ENCODE measurements at regions not wholly inside any gene's neighbourhood (a gene's known extent, or its start where the extent isn't known, plus 50 kb on each side); places are given as distances from the start of the nearest gene placed in this dataset.

- no peaks in the 10 kb centered on the region for H3K27me3 ChIP-seq
- TF ChIP-seq POLR2A (IDR thresholded peaks at IDR 0.05) = no peak
- no peak for ATAC-seq
- no peak overlapping the region for H3K4me3 ChIP-seq
- H3K4me1 ChIP-seq = no peaks in the 10 kb centered on the region
- no peak overlapping the region for H3K27ac ChIP-seq
- DNase-seq = no peak
- no peaks in the 10 kb centered on the region for H3K36me3 ChIP-seq
- H3K9me3 ChIP-seq = peaks cover 0 to 19% (median 10%) of the 10 kb centered on the region in 12 donors
- WGBS, 4 donors = 62 to 66% (median 64%) methylated on average over 3 of the region's 3 CpGs
- intact Hi-C loops (cut with DNase I) = no loop called here
Measured at GRCh38 chr10:81179324-81179723, 641.6 kb downstream of the SH2D4B start.

DNA sequence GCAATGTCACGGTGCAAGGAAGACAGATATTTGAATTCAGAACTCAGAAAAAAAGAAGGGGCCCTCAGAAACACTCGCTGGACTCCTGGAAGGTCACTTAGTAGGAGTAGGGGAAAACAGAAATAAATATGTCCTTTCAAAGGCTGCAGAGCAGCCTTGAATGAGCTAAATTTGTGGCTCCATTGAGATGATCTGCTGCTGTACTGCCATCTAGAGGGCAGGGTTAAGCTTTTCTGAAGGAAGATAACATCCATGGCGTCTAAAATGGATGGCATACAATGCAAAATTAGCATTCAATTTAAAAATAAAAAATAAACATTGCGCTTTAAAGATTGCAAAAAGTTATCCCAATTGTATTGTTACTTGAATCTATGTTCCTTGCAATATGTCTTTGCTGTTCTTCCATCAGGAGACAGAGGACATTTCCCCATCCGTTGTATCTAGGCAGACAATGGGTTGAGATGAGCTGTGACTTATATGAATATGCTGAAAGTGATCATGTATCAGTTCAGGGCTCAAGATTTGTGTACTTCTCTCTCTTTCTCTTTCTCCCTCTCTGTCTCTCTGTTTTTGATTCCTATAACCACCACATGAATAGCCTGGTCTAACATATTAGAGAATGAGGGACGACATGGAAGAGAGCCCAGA, 642.2 kb downstream of the SH2D4B start:
- no peaks in the 10 kb centered on the region for H3K36me3 ChIP-seq
- H3K27me3 ChIP-seq = no peaks in the 10 kb centered on the region
- ATAC-seq = no peak
- intact Hi-C loops (cut with DNase I) = no loop called here
- peaks cover 0 to 19% (median 10%) of the 10 kb centered on the region in 12 donors for H3K9me3 ChIP-seq
- WGBS, 4 donors = 56 to 60% (median 58%) methylated on average over 6 of the region's 6 CpGs
- H3K4me1 ChIP-seq = no peaks in the 10 kb centered on the region
- peak in 3 of 12 donors; percentile 8 to 23 (median 14) for TF ChIP-seq CTCF (IDR thresholded peaks at IDR 0.05)
- TF ChIP-seq POLR2A (IDR thresholded peaks at IDR 0.05) = no peak
- no peak overlapping the region for H3K4me3 ChIP-seq
- no peak overlapping the region for H3K27ac ChIP-seq
- no peak for DNase-seq

GRCh38 chr10:81182296-81182695, 644.6 kb downstream of the SH2D4B start:
- DNase-seq = peak in 1 of 5 donors; percentile 14
- 91 to 95% (median 93%) methylated on average over 13 of the region's 13 CpGs for WGBS, 4 donors
- H3K36me3 ChIP-seq = no peaks in the 10 kb centered on the region
- H3K4me1 ChIP-seq = no peaks in the 10 kb centered on the region
- no peaks in the 10 kb centered on the region for H3K27me3 ChIP-seq
- ATAC-seq = no peak
- no peak overlapping the region for H3K4me3 ChIP-seq
- intact Hi-C loops (cut with DNase I) = no loop called here
- TF ChIP-seq POLR2A (IDR thresholded peaks at IDR 0.05) (no peak), CTCF (IDR thresholded peaks at IDR 0.05) (no peak)
- no peak overlapping the region for H3K27ac ChIP-seq
- H3K9me3 ChIP-seq = peaks cover 0 to 14% (median 5%) of the 10 kb centered on the region in 12 donors

DNA sequence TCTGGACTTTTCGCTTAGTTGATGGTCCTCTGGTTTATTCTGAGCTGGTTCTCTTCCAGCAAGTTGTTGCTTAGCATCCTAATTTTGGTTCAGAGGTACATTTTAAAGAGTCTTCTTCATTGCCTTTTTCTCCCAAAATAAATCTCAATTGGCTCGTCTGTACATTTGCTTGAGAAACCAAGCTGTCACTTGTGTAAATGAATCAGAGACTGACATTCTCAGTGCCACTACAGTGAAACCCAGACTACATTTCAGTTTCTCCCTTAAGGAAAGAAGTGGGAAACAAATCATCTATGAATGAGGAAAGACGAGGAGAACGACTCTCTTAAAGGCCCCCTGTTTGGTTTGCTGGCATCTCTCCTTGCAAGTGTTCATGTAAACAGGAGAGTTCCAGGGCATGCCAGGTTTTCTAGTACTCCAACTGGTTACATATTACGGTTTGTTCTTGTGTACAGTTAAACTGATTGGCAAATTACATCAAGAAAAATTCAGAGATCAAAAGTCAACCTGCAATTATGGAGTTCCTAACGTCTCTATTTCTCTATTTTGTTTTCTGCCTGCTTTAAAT, 654.6 kb downstream of the SH2D4B start:
- DNase-seq (no peak), ATAC-seq (no peak)
- TF ChIP-seq CTCF (IDR thresholded peaks at IDR 0.05) = no peak
- TF ChIP-seq POLR2A (IDR thresholded peaks at IDR 0.05) = no peak
- Histone ChIP-seq H3K9me3 (peaks cover 0 to 4% (median 0%) of the 10 kb centered on the region in 12 donors), H3K36me3 (no peaks in the 10 kb centered on the region), H3K27me3 (no peaks in the 10 kb centered on the region), H3K27ac (no peak overlapping the region), H3K4me1 (no peaks in the 10 kb centered on the region), H3K4me3 (no peak overlapping the region)
- WGBS, 4 donors = 67 to 77% (median 73%) methylated on average over 6 of the region's 6 CpGs
- intact Hi-C loops (cut with DNase I) = no loop called here
